ENCODE measurements at regions not wholly inside any gene's neighbourhood (a gene's known extent, or its start where the extent isn't known, plus 50 kb on each side); places are given as distances from the start of the nearest gene placed in this dataset.

- WGBS, 3 donors, result 56 to 76% (median 58%) methylated on average over 14 of the region's 14 CpGs
- H3K27ac ChIP-seq (ENCODE audit: low read depth, low read length), result no peak overlapping the region
These were observed 105.9 kb upstream of the ID2 start for GRCh38 chr2:8575834-8576423.

- WGBS, 3 donors, result 56 to 67% (median 57%) methylated on average over 12 of the region's 12 CpGs
These were observed 105.2 kb upstream of the ID2 start for GRCh38 chr2:8576525-8577167.

GRCh38 chr2:8577573-8577972 lies 104.3 kb upstream of the ID2 start:
- 91 to 98% (median 97%) methylated on average over 8 of the region's 8 CpGs for WGBS, 3 donors
- no peak overlapping the region for H3K27ac ChIP-seq (ENCODE audit: low read depth, low read length)

More at GRCh38 chr2:8576525-8577167, 105.2 kb upstream of the ID2 start:
- no peak overlapping the region for H3K27ac ChIP-seq (ENCODE audit: low read depth, low read length)

GRCh38 chr2:8578335-8579244 lies 103.3 kb upstream of the ID2 start:
- WGBS, 3 donors, result 80 to 92% (median 83%) methylated on average over 19 of the region's 19 CpGs
- H3K27ac ChIP-seq (ENCODE audit: low read depth, low read length), result no peak overlapping the region

GRCh38 chr2:8579485-8580085 lies 102.3 kb upstream of the ID2 start:
- no peak overlapping the region for H3K27ac ChIP-seq (ENCODE audit: low read depth, low read length)
- WGBS, 3 donors, result 70 to 88% (median 78%) methylated on average over 6 of the region's 6 CpGs

GRCh38 chr2:8580316-8581233 lies 101.3 kb upstream of the ID2 start:
- WGBS, 3 donors, result 67 to 86% (median 73%) methylated on average over 16 of the region's 16 CpGs
- no peak overlapping the region for H3K27ac ChIP-seq (ENCODE audit: low read depth, low read length)

GRCh38 chr2:8581234-8581561 lies 100.7 kb upstream of the ID2 start:
- WGBS, 3 donors, result 85 to 89% (median 87%) methylated on average over 6 of the region's 6 CpGs
- H3K27ac ChIP-seq (ENCODE audit: low read depth, low read length), result no peak overlapping the region

GRCh38 chr2:8581601-8582041 lies 100.2 kb upstream of the ID2 start:
- H3K27ac ChIP-seq (ENCODE audit: low read depth, low read length), result no peak overlapping the region
- 85 to 88% (median 85%) methylated on average over 6 of the region's 6 CpGs for WGBS, 3 donors

- 80 to 88% (median 82%) methylated on average over 4 of the region's 4 CpGs for WGBS, 3 donors
- no peak overlapping the region for H3K27ac ChIP-seq (ENCODE audit: low read depth, low read length)
These were observed 99.7 kb upstream of the ID2 start for GRCh38 chr2:8582191-8582590.

- H3K27ac ChIP-seq (ENCODE audit: low read depth, low read length), result no peak overlapping the region
- WGBS, 3 donors, result 83 to 86% (median 86%) methylated on average over 16 of the region's 16 CpGs
These were observed 99.0 kb upstream of the ID2 start for GRCh38 chr2:8582651-8583399.

- no peak overlapping the region for H3K27ac ChIP-seq (ENCODE audit: low read depth, low read length)
- 24 to 34% (median 29%) methylated on average over 34 to 39 of the region's 39 CpGs for WGBS, 3 donors
These were observed 98.3 kb upstream of the ID2 start for GRCh38 chr2:8583400-8584173.

GRCh38 chr2:8584174-8585066 lies 97.4 kb upstream of the ID2 start:
- 62 to 75% (median 68%) methylated on average over 29 of the region's 29 CpGs for WGBS, 3 donors

GRCh38 chr2:8586457-8587051 lies 95.3 kb upstream of the ID2 start:
- 77 to 85% (median 82%) methylated on average over 15 of the region's 15 CpGs for WGBS, 3 donors
- H3K27ac ChIP-seq (ENCODE audit: low read depth, low read length), result no peak overlapping the region

More at GRCh38 chr2:8584174-8585066, 97.4 kb upstream of the ID2 start:
- no peak overlapping the region for H3K27ac ChIP-seq (ENCODE audit: low read depth, low read length)

GRCh38 chr2:8587251-8587791 lies 94.5 kb upstream of the ID2 start:
- 79 to 86% (median 80%) methylated on average over 19 of the region's 19 CpGs for WGBS, 3 donors
- no peak overlapping the region for H3K27ac ChIP-seq (ENCODE audit: low read depth, low read length)

All from adipose tissue (tissue), 3 donors.